ENCODE measurements at regions not wholly inside any gene's neighbourhood (a gene's known extent, or its start where the extent isn't known, plus 50 kb on each side); places are given as distances from the start of the nearest gene placed in this dataset.

GRCh38 chr4:23717528-23718248 is 172.2 kb downstream of the PPARGC1A start:
- H2BK120ac ChIP-seq (ENCODE audit: low read depth, low read length, poor library complexity, severe bottlenecking) = no peak overlapping the region
- peaks cover under 1 to 13% of the 10 kb centered on the region in 2 experiments; a peak in 3 of 4 replicates for H3K4me1 Mint-ChIP-seq
- H2BK15ac ChIP-seq (ENCODE audit: low read depth, low read length) = no peak overlapping the region
- H3K56ac ChIP-seq (ENCODE audit: insufficient read length, low read depth, low read length) = no peak overlapping the region
- H4K8ac ChIP-seq (replicated peaks; ENCODE audit: insufficient read length, low read depth, low read length) = no peak overlapping the region
- H3K79me2 ChIP-seq (ENCODE audit: insufficient read depth, low read length) = no peaks in the 10 kb centered on the region
- no peaks in the 10 kb centered on the region for H3K4me1 ChIP-seq (ENCODE audit: insufficient read depth, low read length)
- H3K4me3 Mint-ChIP-seq = no peak overlapping the region
- H2BK5ac ChIP-seq (ENCODE audit: insufficient read length, low read length) = no peak overlapping the region
- H2AK5ac ChIP-seq (ENCODE audit: insufficient read length, low read length) = no peak overlapping the region
- H3K79me1 ChIP-seq (ENCODE audit: insufficient read depth, low read depth, low read length, poor library complexity, severe bottlenecking) = no peaks in the 10 kb centered on the region
- H4K91ac ChIP-seq (ENCODE audit: insufficient read length, low read depth, low read length) = no peak overlapping the region
- no peak overlapping the region for H3K18ac ChIP-seq (ENCODE audit: insufficient read length, low read depth, low read length)
- no peaks in the 10 kb centered on the region for H4K20me1 ChIP-seq (ENCODE audit: control insufficient read depth, insufficient read depth, insufficient read length)
- H3K27me3 Mint-ChIP-seq (ENCODE audit: low read depth) = no peaks in the 10 kb centered on the region
- H3K14ac ChIP-seq (ENCODE audit: insufficient read depth, low read length) = no peak overlapping the region
- H3K9me3 ChIP-seq (ENCODE audit: control insufficient read depth, low read depth, low read length) = no peaks in the 10 kb centered on the region
- no peak overlapping the region for H3T11ph ChIP-seq (ENCODE audit: low read length)
- H3K23me2 ChIP-seq (ENCODE audit: insufficient read length, low read depth, low read length, poor library complexity, severe bottlenecking) = no peaks in the 10 kb centered on the region
- H3K4me2 ChIP-seq (ENCODE audit: insufficient read depth, insufficient read length, low read length) = no peak overlapping the region
- H3K9ac ChIP-seq (ENCODE audit: extremely low read depth, insufficient read length, low read length) = no peak overlapping the region
- no peak overlapping the region for H3K27ac Mint-ChIP-seq
- H3K23ac ChIP-seq (ENCODE audit: insufficient read length, low read depth, low read length) = no peak overlapping the region
- H3K36me3 Mint-ChIP-seq (ENCODE audit: insufficient read depth in 1 of 3, low read depth in 3 of 3) = peaks cover 6 to 8% (median 7%) of the 10 kb centered on the region in 3 experiments; a peak in 4 of 7 replicates
- H3K27ac ChIP-seq (ENCODE audit: insufficient read length, low read depth, low read length) = no peak overlapping the region
- no CpG with 5 or more reads among the region's 5 CpGs for WGBS (ENCODE audit: extremely low coverage, insufficient read length, low lambda C conversion rate)
- no peak for DNase-seq
- no peaks in the 10 kb centered on the region for H3K27me3 ChIP-seq (ENCODE audit: insufficient read depth, low read length)
- no peak overlapping the region for H3K4ac ChIP-seq (ENCODE audit: low read depth, low read length)
- no peak overlapping the region for H2BK20ac ChIP-seq (ENCODE audit: low read depth, low read length, poor library complexity, severe bottlenecking)
- no peak overlapping the region for H2AFZ ChIP-seq (ENCODE audit: low read length)
- peak; percentile 66 for TF ChIP-seq CTCF (conservative IDR thresholded peaks at IDR 0.05)
- peaks cover 0 to 8% of the 10 kb centered on the region in 2 experiments; a peak in 3 of 5 replicates for H3K9me3 Mint-ChIP-seq
- H2BK12ac ChIP-seq (ENCODE audit: insufficient read length, low read depth, low read length) = no peak overlapping the region
- H4K5ac ChIP-seq (ENCODE audit: insufficient read length, low read depth, low read length) = no peak overlapping the region
